Endothelial cell (in vitro differentiated cells): ENCODE measurements at regions not wholly inside any gene's neighbourhood (a gene's known extent, or its start where the extent isn't known, plus 50 kb on each side); places are given as distances from the start of the nearest gene placed in this dataset.

Experiments
- DNase-seq: peaks from one replicate; pipeline ENCODE4 v3.0.0; 2021; ENCODE audit warnings: low spot score
- H3K27ac Mint-ChIP-seq: one replicate; pipeline ENCODE4 v1.8.0; 2021; ENCODE audit warnings: mixed read lengths, inconsistent platforms; ENCODE audit not compliant: unreplicated experiment
- H3K27me3 Mint-ChIP-seq: one replicate; pipeline ENCODE4 v1.8.0; 2021; ENCODE audit warnings: mild to moderate bottlenecking, moderate library complexity, mixed read lengths, inconsistent platforms; ENCODE audit not compliant: unreplicated experiment
- H3K36me3 Mint-ChIP-seq: one replicate; pipeline ENCODE4 v1.8.0; 2021; ENCODE audit warnings: mild to moderate bottlenecking, low read depth, mixed read lengths, inconsistent platforms; ENCODE audit not compliant: unreplicated experiment
- H3K4me1 Mint-ChIP-seq: one replicate; pipeline ENCODE4 v1.8.0; 2021; ENCODE audit warnings: mild to moderate bottlenecking, mixed read lengths, inconsistent platforms; ENCODE audit not compliant: unreplicated experiment
- H3K4me3 Mint-ChIP-seq: one replicate; pipeline ENCODE4 v1.8.0; 2021; ENCODE audit warnings: mild to moderate bottlenecking, mixed read lengths, inconsistent platforms; ENCODE audit not compliant: unreplicated experiment
- H3K9me3 Mint-ChIP-seq: one replicate; pipeline ENCODE4 v1.8.0; 2021; ENCODE audit warnings: mixed read lengths, inconsistent platforms; ENCODE audit not compliant: unreplicated experiment
- CTCF ChIP-seq: fragments of 200-600 bp; sonication (generic); IDR thresholded peaks from one replicate; pipeline ENCODE4 v1.5.0; 2021; ENCODE audit warnings: antibody characterized with exemption; ENCODE audit not compliant: unreplicated experiment

DNA sequence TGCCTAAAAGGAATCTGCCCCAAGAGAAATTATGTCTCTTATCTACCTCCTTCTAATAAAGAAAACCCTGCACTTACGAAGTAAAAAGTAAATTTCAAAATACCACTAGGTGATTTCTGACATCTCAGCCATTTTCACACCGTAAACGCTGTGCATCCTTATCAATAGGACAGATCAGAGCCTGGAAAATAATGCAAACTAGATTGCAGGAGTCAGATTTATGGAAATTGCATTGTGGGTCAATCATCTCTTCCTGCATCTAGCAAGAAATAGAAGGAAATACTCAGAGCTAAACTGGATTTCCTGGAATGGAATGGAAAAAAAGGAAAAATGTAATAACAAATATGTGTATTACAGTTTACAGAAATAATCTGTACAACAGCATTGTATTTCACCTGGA is 114.3 kb upstream of the PLPPR4 start:
- Mint-ChIP-seq H3K27me3 (peaks cover 3% of the 10 kb centered on the region), H3K9me3 (no peaks in the 10 kb centered on the region), H3K36me3 (no peaks in the 10 kb centered on the region), H3K4me1 (no peaks in the 10 kb centered on the region), H3K27ac (no peak overlapping the region), H3K4me3 (no peak overlapping the region)
- no peak for TF ChIP-seq CTCF
- no peak for DNase-seq

DNA sequence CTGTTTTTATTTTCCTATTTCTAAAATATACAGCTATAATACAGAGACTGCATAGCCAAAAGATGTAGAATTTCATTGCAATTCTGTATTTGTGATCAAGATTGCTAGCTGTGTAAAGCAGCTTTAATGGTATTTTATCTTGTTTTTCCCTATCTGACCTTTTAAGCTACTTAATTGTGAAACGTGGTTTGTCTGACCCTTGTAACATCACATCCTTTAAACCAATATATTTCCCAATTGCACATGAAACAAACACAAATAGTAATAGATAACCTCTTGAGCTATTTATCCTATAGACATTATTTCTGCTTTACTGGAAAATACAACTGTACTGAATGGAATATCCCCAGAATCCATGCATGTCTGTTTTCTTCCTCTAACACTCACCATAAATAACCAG is 112.2 kb upstream of the PLPPR4 start:
- no peaks in the 10 kb centered on the region for H3K4me1 Mint-ChIP-seq
- no peak overlapping the region for H3K4me3 Mint-ChIP-seq
- H3K9me3 Mint-ChIP-seq: no peaks in the 10 kb centered on the region
- no peak for TF ChIP-seq CTCF
- H3K36me3 Mint-ChIP-seq: no peaks in the 10 kb centered on the region
- peaks cover 2% of the 10 kb centered on the region for H3K27me3 Mint-ChIP-seq
- DNase-seq: no peak
- no peak overlapping the region for H3K27ac Mint-ChIP-seq

DNA sequence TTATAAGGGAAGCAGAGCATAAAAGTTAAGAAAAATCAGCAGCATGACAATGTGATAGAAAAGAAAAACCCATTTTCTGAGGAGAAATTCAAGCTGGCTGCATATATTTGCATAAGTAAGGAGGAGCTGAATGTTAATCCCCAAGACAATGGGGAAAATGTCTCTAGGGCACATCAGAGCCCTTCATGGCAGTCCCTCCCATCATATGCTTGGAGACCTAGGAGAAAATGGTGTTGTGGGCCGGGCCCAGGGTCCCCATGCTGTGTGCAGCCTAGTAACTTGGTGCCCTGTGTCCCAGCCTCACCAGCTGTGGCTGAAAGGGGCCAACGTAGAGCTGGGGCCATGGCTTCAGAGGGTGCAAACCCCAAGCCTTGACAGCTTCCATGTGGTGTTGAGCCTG is 100.6 kb upstream of the PLPPR4 start:
- TF ChIP-seq CTCF: no peak
- DNase-seq: no peak
- Mint-ChIP-seq H3K9me3 (no peaks in the 10 kb centered on the region), H3K27me3 (peaks cover 3% of the 10 kb centered on the region), H3K4me1 (no peaks in the 10 kb centered on the region), H3K36me3 (peaks cover 8% of the 10 kb centered on the region), H3K4me3 (no peak overlapping the region), H3K27ac (no peak overlapping the region)

DNA sequence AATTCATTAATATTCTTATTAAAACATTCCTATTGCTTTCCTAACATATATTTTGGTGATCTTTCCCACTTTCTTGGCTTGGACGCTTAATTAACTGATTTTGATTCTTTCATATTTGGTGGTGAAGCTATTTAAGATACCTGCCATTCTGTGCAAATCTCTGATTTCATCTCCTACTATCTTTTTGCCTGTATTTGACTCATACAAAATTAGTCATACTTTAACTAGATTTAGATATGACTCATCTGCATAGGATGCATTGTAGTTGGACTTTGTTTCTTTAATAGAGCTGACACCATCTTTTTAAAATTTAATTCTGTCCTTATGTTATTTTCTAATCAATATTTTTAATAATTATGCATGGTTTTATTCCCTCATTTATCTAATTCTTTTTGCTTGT is 93.8 kb upstream of the PLPPR4 start:
- Mint-ChIP-seq H3K4me3 (no peak overlapping the region), H3K4me1 (no peaks in the 10 kb centered on the region), H3K36me3 (no peaks in the 10 kb centered on the region)

More for the DNA sequence above, 93.8 kb upstream of the PLPPR4 start:
- Mint-ChIP-seq H3K9me3 (no peaks in the 10 kb centered on the region), H3K27me3 (no peaks in the 10 kb centered on the region), H3K27ac (no peak overlapping the region)
- DNase-seq: no peak
- no peak for TF ChIP-seq CTCF
